HL-60 (cell line): ENCODE measurements at regions not wholly inside any gene's neighbourhood (a gene's known extent, or its start where the extent isn't known, plus 50 kb on each side); places are given as distances from the start of the nearest gene placed in this dataset.

Experiments
- DNase-seq, 2 experiments: peaks; one replicate each; pipeline ENCODE4 v3.0.0-alpha.2; 2010 to 2020; ENCODE audit warnings: low read depth in 1 of 2, low spot score in 1 of 2
- H3K27ac ChIP-seq: fragments of 250-450 bp; sonication (Bioruptor Pico); replicated peaks from 2 replicates; pipeline ENCODE4 v1.5.1; 2020; ENCODE audit warnings: mild to moderate bottlenecking, moderate library complexity
- H3K27me3 ChIP-seq: fragments of 250-450 bp; sonication (Bioruptor Pico); 2 replicates; pipeline ENCODE4 v1.5.1; 2021; ENCODE audit warnings: mild to moderate bottlenecking, moderate library complexity; ENCODE audit not compliant: insufficient read depth, poor library complexity, severe bottlenecking
- H3K4me3 ChIP-seq: replicated peaks from 2 replicates; pipeline ENCODE4 v1.5.1; 2011; ENCODE audit warnings: mild to moderate bottlenecking, control low read depth, low read length; ENCODE audit not compliant: insufficient read depth
- GABPA ChIP-seq: IDR thresholded peaks from 2 replicates; pipeline ENCODE4 v1.6.1; 2012; ENCODE audit warnings: low read depth
- POLR2AphosphoS5 ChIP-seq: IDR thresholded peaks from 2 replicates; pipeline ENCODE4 v1.6.1; 2012; ENCODE audit warnings: low read depth
- SPI1 ChIP-seq: IDR thresholded peaks from 2 replicates; pipeline ENCODE4 v1.6.1; 2012; ENCODE audit warnings: low read depth, mild to moderate bottlenecking, borderline replicate concordance
- TF ChIP-seq, protein P1 (sequence below): IDR thresholded peaks from one replicate; pipeline ENCODE4 v1.5.1; 2011; ENCODE audit warnings: low read length, control low read depth, inconsistent platforms; ENCODE audit not compliant: insufficient read depth
- TF ChIP-seq, protein P2 (sequence below): IDR thresholded peaks from 2 replicates; pipeline ENCODE4 v1.6.1; 2012; ENCODE audit warnings: low read depth; ENCODE audit not compliant: insufficient replicate concordance

DNA sequence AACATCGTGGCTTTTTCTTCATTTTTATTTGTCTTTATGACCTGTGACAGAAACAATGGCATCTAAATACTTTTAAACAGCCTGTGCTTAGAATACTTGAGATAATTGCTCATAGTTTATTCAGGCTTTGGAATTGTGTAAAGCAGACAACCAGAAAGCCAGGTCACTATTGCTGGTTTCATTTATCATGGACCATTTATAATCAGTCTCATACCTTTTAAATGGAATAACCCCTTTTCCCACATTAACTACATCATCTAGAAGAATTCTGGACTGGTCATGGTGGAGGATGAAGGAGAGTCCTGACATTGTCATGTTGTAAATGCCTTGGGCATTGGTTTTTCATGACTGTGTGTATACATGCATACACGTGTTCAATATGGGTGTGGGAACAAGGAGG lies 661.5 kb downstream of the EPM2A start:
- no peak for DNase-seq
- no peak for TF ChIP-seq GABPA
- TF ChIP-seq SPI1 = no peak
- TF ChIP-seq, protein P1, sequence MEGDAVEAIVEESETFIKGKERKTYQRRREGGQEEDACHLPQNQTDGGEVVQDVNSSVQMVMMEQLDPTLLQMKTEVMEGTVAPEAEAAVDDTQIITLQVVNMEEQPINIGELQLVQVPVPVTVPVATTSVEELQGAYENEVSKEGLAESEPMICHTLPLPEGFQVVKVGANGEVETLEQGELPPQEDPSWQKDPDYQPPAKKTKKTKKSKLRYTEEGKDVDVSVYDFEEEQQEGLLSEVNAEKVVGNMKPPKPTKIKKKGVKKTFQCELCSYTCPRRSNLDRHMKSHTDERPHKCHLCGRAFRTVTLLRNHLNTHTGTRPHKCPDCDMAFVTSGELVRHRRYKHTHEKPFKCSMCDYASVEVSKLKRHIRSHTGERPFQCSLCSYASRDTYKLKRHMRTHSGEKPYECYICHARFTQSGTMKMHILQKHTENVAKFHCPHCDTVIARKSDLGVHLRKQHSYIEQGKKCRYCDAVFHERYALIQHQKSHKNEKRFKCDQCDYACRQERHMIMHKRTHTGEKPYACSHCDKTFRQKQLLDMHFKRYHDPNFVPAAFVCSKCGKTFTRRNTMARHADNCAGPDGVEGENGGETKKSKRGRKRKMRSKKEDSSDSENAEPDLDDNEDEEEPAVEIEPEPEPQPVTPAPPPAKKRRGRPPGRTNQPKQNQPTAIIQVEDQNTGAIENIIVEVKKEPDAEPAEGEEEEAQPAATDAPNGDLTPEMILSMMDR = no peak
- TF ChIP-seq, protein P2, sequence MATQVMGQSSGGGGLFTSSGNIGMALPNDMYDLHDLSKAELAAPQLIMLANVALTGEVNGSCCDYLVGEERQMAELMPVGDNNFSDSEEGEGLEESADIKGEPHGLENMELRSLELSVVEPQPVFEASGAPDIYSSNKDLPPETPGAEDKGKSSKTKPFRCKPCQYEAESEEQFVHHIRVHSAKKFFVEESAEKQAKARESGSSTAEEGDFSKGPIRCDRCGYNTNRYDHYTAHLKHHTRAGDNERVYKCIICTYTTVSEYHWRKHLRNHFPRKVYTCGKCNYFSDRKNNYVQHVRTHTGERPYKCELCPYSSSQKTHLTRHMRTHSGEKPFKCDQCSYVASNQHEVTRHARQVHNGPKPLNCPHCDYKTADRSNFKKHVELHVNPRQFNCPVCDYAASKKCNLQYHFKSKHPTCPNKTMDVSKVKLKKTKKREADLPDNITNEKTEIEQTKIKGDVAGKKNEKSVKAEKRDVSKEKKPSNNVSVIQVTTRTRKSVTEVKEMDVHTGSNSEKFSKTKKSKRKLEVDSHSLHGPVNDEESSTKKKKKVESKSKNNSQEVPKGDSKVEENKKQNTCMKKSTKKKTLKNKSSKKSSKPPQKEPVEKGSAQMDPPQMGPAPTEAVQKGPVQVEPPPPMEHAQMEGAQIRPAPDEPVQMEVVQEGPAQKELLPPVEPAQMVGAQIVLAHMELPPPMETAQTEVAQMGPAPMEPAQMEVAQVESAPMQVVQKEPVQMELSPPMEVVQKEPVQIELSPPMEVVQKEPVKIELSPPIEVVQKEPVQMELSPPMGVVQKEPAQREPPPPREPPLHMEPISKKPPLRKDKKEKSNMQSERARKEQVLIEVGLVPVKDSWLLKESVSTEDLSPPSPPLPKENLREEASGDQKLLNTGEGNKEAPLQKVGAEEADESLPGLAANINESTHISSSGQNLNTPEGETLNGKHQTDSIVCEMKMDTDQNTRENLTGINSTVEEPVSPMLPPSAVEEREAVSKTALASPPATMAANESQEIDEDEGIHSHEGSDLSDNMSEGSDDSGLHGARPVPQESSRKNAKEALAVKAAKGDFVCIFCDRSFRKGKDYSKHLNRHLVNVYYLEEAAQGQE = no peak
- no peak for TF ChIP-seq POLR2AphosphoS5
- no peaks in the 10 kb centered on the region for H3K27me3 ChIP-seq

DNA sequence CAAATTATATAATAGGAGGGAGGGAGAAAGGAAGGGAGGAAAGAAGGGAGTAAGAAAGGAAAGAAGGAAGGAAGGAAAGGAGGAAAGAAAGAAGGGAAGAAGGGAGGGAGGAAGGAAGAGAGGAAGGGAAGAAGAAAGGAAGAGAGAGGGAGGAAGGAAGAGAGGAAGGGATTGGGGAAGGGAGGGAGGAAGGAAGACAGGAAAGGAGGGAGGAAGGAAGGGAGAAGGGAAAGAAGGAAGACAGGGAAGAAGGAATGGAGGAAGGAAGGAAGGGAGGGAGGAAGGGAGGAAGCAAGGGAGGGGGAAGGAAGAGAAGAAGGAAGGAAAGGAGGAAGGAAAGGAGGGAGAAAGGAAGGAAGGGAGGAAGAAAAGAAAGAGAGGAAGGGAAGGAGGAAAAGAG lies 660.5 kb downstream of the EPM2A start:
- H3K27me3 ChIP-seq = no peaks in the 10 kb centered on the region
- TF ChIP-seq POLR2AphosphoS5 (no peak), GABPA (no peak), SPI1 (no peak)
- TF ChIP-seq, protein P1 = no peak
- TF ChIP-seq, protein P2 = no peak
- no peak for DNase-seq
- H3K4me3 ChIP-seq = no peak overlapping the region
- H3K27ac ChIP-seq = no peak overlapping the region

More for the DNA sequence above, 661.5 kb downstream of the EPM2A start:
- H3K4me3 ChIP-seq = no peak overlapping the region
- no peak overlapping the region for H3K27ac ChIP-seq

DNA sequence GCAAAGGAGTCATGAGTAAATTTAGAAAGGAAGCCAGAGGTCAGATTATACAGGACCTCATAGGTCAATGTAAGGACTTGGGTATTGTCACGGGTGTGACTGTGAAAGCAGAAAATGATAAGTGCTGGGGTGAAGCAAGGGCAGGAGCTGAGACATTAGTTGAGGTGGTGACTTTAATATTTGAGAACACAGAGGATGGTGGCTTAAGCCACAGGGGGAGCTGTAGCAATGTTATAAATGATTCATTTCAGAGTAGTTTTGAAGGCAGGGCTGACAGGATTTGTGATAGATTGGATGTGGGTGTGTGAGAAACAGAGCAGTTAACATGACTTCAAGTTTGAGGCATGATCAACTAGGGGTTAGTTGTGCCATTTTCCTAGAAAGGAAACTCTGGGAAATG lies 659.9 kb downstream of the EPM2A start:
- TF ChIP-seq, protein P2 = no peak
- no peak for TF ChIP-seq POLR2AphosphoS5
- no peak for TF ChIP-seq GABPA
- TF ChIP-seq, protein P1 = no peak
- DNase-seq = no peak
- H3K4me3 ChIP-seq = no peak overlapping the region
- H3K27me3 ChIP-seq = no peaks in the 10 kb centered on the region
- H3K27ac ChIP-seq = no peak overlapping the region
